ENCODE measurements at regions not wholly inside any gene's neighbourhood (a gene's known extent, or its start where the extent isn't known, plus 50 kb on each side); places are given as distances from the start of the nearest gene placed in this dataset.

DNA sequence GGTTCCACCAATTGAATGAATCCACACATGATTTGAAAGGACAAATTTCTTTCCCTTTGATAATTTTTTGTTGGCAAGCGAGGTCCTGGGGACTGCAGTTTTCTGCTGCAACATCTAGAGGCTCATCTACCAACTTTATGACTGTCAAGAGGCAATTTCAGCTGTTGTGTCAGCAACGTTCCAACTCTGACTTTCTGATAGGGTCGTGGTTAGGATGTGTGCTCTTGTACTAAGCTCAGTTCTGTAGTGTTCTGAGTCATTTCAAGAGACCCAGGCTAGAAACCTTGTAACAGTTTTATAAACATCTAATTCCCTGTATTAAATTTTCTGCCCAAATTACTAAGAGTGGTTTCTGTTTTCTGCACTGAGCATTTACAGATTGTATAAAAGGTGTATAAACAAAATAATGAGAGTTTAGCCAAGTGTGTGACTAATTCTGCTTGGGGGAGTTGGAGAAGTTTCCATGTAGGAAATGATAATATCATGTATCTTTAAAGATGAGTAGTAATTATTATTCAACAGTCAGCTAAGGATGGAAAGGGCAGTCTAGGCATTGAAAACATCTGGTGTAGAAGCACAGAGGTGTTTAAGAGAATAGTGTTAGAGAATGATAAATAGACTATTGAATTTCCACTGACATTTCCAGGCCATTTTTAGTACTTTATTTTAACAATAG is 72.2 kb downstream of the RBMXL2 start:
- TF ChIP-seq, protein P1, sequence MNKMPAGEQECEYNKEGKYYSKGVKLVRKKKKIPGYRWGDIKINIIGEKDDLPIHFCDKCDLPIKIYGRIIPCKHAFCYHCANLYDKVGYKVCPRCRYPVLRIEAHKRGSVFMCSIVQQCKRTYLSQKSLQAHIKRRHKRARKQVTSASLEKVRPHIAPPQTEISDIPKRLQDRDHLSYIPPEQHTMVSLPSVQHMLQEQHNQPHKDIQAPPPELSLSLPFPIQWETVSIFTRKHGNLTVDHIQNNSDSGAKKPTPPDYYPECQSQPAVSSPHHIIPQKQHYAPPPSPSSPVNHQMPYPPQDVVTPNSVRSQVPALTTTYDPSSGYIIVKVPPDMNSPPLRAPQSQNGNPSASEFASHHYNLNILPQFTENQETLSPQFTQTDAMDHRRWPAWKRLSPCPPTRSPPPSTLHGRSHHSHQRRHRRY (tag by site-specific recombination; IDR thresholded peaks at IDR 0.05): no peak
- TF ChIP-seq, protein P2, sequence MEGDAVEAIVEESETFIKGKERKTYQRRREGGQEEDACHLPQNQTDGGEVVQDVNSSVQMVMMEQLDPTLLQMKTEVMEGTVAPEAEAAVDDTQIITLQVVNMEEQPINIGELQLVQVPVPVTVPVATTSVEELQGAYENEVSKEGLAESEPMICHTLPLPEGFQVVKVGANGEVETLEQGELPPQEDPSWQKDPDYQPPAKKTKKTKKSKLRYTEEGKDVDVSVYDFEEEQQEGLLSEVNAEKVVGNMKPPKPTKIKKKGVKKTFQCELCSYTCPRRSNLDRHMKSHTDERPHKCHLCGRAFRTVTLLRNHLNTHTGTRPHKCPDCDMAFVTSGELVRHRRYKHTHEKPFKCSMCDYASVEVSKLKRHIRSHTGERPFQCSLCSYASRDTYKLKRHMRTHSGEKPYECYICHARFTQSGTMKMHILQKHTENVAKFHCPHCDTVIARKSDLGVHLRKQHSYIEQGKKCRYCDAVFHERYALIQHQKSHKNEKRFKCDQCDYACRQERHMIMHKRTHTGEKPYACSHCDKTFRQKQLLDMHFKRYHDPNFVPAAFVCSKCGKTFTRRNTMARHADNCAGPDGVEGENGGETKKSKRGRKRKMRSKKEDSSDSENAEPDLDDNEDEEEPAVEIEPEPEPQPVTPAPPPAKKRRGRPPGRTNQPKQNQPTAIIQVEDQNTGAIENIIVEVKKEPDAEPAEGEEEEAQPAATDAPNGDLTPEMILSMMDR (tag by site-specific recombination; IDR thresholded peaks at IDR 0.05): no peak
- no peak for TF ChIP-seq GLIS2 (tag by site-specific recombination; IDR thresholded peaks at IDR 0.05)
- TF ChIP-seq GLIS1 (tag by site-specific recombination; IDR thresholded peaks at IDR 0.05): no peak

All from HEK293 (cell line).